HG03196 (cell line): ENCODE measurements at regions not wholly inside any gene's neighbourhood (a gene's known extent, or its start where the extent isn't known, plus 50 kb on each side); places are given as distances from the start of the nearest gene placed in this dataset.
"Not testable (repeated sequence)": the region's sequence is repeated elsewhere in the genome, so short reads cannot be mapped to it uniquely, and the experiment has no call there.

Source experiments
- ATAC-seq: cut with Tn5 transposase; IDR thresholded peaks from one replicate; pipeline ENCODE4 v1.9.1; 2021; ENCODE audit not compliant: unreplicated experiment

- no peak for ATAC-seq
These were observed 101.8 kb upstream of the SGK1 start for GRCh38 chr6:134419716-134420115.

- no peak for ATAC-seq
These were observed 98.7 kb upstream of the SGK1 start for GRCh38 chr6:134416418-134417154.

DNA sequence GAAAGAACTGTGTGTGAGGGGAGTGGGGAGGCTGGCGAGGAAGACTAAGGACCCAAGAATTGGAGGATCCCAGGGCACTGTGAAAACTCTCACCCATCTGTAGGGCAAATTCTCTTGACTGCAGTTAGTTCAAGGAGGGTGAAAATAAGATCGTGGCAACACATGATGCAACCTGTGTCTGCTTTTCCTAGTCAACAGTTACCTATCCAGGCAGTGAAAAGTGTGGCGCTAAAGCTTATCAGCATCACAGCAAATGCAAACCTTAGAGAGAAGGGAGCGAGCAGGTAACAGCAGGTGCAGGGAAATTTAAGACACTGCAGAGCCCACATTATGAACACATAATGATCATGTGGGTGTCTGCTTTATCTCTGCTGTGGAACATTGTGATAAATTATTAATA is 97.7 kb upstream of the SGK1 start:
- no peak for ATAC-seq

GRCh38 chr6:134415194-134415593 is 97.3 kb upstream of the SGK1 start:
- no peak for ATAC-seq

DNA sequence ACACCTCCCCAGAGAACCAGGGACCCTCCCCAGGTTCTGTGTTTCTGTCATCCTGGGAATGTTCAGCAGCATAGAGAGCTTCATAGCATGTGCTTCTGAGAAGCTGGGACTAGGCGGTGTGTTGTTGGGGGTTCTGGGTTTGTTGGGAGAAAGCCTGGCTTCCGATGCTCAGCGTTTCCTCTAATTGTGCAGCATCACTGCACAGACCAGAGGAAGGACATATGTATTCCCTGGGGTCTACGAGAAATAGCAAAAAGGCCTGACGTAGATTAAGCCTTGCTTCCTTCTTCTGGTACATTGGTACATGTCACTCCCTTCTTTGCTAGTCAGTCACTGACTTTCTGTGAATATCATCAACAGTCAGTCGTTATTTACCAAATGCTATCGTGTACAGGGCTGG is 96.9 kb upstream of the SGK1 start:
- no peak for ATAC-seq

GRCh38 chr6:134413241-134413643 is 95.3 kb upstream of the SGK1 start:
- no peak for ATAC-seq

DNA sequence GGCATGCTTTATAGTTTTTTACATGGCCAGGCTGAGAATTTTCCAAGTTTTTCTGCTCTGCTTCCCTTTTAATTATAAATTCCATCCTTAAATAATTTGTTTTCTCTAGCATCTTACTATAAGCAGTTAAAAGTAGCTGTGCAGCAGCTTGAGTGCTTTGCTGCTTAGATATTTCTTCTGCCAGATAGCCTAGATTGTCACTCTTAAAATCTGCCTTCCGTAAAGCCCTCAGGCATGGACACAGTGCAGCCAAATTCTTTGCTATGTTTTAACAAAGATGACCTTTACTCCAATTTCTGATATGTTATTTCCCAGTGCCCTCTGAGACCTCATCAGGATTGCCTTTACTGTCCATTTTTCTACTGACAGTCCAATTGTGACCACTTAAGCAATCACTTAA is 92.6 kb upstream of the SGK1 start:
- ATAC-seq, result no peak

DNA sequence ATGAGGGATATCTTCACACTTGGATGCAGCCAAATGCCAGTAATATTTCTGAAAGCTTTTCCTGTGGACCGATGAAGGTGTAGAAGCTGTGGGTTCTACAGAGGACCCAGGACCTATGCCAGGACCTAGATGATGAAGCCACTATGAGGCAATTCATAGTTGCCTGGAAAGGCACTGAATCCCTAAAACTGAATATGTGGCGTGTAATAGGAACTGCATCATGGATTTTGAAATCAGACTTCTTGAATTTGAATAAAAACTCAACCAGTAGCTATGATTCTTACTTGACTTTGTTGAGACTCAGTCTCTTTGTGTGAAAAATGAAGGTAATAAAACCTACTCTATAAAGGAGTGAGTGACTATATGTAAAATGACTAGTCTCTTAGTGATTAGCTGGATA is 89.9 kb upstream of the SGK1 start:
- ATAC-seq, result no peak

GRCh38 chr6:134406311-134406710 is 88.4 kb upstream of the SGK1 start:
- ATAC-seq, result no peak

- no peak for ATAC-seq
These were observed 87.6 kb upstream of the SGK1 start for GRCh38 chr6:134405386-134406087.

DNA sequence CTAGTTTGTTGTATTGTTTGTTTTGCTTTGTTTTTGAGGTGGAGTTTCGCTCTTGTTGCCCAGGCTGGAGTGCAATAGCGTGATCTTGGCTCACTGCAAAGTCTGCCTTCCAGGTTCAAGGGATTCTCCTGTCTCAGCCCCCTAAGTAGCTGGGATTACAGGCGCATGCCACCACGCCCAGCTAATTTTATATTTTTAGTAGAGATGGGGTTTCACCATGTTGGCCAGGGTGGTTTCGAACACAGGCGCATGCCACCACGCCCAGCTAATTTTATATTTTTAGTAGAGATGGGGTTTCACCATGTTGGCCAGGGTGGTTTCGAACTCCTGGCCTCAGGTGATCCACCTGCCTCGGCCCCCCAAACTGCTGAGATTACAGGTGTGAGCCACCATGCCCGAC is 85.4 kb upstream of the SGK1 start:
- ATAC-seq, result not testable (repeated sequence)

DNA sequence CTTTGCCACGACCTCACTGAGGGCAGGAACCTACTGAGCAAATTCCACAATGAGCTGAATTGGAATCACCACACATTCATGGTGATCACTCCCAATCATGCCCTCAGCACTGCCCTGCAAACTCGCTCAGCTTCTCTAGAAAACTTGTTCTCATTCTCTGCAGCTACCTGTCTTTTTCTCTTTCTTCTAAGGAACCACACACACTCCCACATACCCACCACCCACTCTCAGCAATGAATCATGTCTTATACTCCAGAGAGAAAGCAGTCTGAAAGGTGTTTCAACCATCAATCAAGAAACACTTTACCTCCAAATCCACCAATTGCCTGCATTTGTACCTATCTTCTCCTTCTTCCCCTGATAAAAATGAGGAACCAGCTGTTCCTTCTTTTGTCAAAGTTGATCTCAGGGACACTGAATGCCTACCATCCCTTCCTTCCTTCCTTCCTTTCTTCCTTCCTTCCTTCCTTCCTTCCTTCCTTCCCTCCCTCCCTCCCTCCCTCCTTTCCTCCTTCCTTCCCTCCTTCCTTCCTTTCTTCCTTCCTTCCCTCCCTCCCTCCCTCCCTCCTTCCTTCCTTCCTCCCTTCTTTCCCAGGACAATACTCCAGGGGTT is 84.6 kb upstream of the SGK1 start:
- ATAC-seq, result no peak

- no peak for ATAC-seq
These were observed 83.0 kb upstream of the SGK1 start for GRCh38 chr6:134400941-134401340.

GRCh38 chr6:134398453-134398852 is 80.5 kb upstream of the SGK1 start:
- no peak for ATAC-seq

GRCh38 chr6:134397676-134398075 is 79.8 kb upstream of the SGK1 start:
- ATAC-seq, result no peak

- no peak for ATAC-seq
These were observed 77.0 kb upstream of the SGK1 start for GRCh38 chr6:134394905-134395304.

- ATAC-seq, result no peak
These were observed 76.3 kb upstream of the SGK1 start for GRCh38 chr6:134394208-134394607.

DNA sequence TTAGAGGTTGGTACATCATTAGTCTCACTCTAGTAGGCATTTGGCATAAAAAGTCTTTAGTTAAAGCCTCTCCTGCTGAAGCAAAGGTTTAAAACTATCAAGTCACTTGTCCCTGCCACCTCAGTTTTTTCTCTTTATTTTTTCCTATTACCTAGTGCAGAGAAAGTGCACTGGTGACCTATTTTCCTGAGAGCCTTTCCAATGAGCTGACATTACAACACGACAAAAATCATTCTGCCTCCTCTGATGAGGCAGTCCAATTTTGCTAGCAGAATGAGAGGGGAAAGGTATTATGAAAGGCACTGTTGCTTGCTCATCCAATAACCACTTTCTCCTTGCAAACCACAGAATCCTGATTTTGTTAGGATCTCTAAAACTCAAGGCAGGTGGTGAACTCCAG is 73.3 kb upstream of the SGK1 start:
- ATAC-seq, result no peak

DNA sequence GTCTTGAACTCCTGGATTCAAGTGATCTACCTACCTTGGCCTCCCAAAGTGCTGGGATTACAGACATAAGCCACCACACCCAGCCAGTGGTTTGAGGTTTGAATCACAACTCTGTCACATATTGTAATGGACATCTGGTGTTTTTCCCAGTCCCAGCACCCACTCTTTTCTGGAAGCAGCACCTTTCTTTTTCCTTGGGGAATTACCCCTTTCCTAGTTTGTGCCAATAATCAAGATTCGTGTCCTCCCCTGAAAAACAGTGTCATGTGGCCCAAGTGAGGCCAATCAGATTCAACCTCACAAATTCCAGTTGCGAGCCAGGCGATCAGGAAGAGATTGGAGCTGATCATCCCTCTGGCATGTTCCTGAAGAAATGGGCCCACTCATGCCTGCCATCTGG is 71.7 kb upstream of the SGK1 start:
- no peak for ATAC-seq

DNA sequence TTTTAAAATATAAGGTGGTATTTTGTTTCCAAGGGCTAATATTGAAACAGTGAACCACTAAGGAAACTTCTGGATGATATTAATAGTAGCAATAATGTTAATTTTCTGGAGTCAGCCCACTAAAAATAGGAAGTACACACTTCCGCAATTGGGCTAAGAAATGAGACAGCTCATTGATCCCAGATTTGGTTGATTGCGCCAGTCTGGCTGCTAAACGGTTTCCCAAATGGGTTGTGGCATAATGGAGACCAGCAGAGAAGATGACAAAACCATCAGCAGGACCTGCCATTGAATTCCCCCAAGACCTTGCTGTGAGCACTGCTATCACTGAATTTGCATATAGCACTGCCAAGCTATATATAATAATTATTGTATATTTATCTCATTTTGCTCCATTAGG is 71.2 kb upstream of the SGK1 start:
- ATAC-seq, result no peak

- ATAC-seq, result not testable (repeated sequence)
These were observed 68.6 kb upstream of the SGK1 start for GRCh38 chr6:134386482-134386881.

DNA sequence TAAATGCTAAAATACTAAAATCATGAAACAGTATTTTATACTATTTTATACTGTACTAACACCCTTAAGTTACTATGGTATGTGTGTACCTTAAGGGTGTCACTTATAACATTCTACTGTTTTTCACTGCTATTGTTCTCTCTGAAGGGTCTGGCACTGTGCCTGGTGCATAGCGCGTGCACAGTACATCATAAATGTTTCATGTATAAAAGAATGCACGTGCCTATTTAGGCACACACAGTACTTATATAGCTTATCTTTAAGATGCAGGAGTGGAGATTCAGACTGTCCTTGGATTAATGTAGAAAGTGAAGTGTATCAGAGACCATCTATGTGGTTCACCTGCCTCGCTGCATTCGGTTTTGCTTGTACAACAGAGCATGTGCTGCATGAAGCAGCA is 64.0 kb upstream of the SGK1 start:
- ATAC-seq, result no peak
